ENCODE measurements at regions not wholly inside any gene's neighbourhood (a gene's known extent, or its start where the extent isn't known, plus 50 kb on each side); places are given as distances from the start of the nearest gene placed in this dataset.

GRCh38 chr4:151953795-151954372 is 193.1 kb upstream of the GATB start:
- Histone ChIP-seq H3K27ac (no peak overlapping the region), H3K4me2 (no peak overlapping the region), H3K9me3 (replicated peaks in 1 of 11) (peaks cover 1 to 16% (median 10%) of the 10 kb centered on the region in 11 experiments; a peak in 16 of 22 replicates), H3K9ac (no peak overlapping the region), H3K4me1 (peaks cover 0 to 10% (median 0%) of the 10 kb centered on the region in 10 experiments; a peak in 5 of 20 replicates), H3K27me3 (no peaks in the 10 kb centered on the region), H4K20me1 (no peaks in the 10 kb centered on the region), H3K4me3 (no peak overlapping the region), H3K36me3 (no peaks in the 10 kb centered on the region)
- no peak for TF ChIP-seq Cebpa-rat (IDR thresholded peaks at IDR 0.05)

- Histone ChIP-seq H3K4me3 (no peak overlapping the region), H3K4me2 (no peak overlapping the region), H3K27ac (no peak overlapping the region), H4K20me1 (no peaks in the 10 kb centered on the region), H3K27me3 (no peaks in the 10 kb centered on the region), H3K36me3 (no peaks in the 10 kb centered on the region), H3K9me3 (replicated peaks in 1 of 11) (peaks cover 7 to 18% (median 14%) of the 10 kb centered on the region in 11 experiments; a peak in 19 of 22 replicates), H3K4me1 (peaks cover 0 to 10% (median 0%) of the 10 kb centered on the region in 10 experiments; a peak in 5 of 20 replicates), H3K9ac (no peak overlapping the region)
- no peak for TF ChIP-seq Cebpa-rat (IDR thresholded peaks at IDR 0.05)
Observed at GRCh38 chr4:151953312-151953711, 192.5 kb upstream of the GATB start.

GRCh38 chr4:151952711-151953254 is 192.0 kb upstream of the GATB start:
- H3K27ac ChIP-seq = no peak overlapping the region
- peaks cover 12 to 23% (median 17%) of the 10 kb centered on the region in 11 experiments for H3K9me3 ChIP-seq (replicated peaks in 1 of 11)
- TF ChIP-seq Cebpa-rat (IDR thresholded peaks at IDR 0.05) = no peak
- H3K27me3 ChIP-seq = no peaks in the 10 kb centered on the region
- H3K36me3 ChIP-seq = no peaks in the 10 kb centered on the region
- H3K9ac ChIP-seq = no peak overlapping the region
- no peak overlapping the region for H3K4me3 ChIP-seq
- no peaks in the 10 kb centered on the region for H4K20me1 ChIP-seq
- H3K4me2 ChIP-seq = no peak overlapping the region
- peaks cover 0 to 10% (median 0%) of the 10 kb centered on the region in 10 experiments; a peak in 5 of 20 replicates for H3K4me1 ChIP-seq

- TF ChIP-seq Cebpa-rat (IDR thresholded peaks at IDR 0.05) = no peak
- no peaks in the 10 kb centered on the region for H3K27me3 ChIP-seq
- H3K4me1 ChIP-seq = peaks cover 0 to 10% (median 0%) of the 10 kb centered on the region in 10 experiments; a peak in 5 of 20 replicates
Observed at GRCh38 chr4:151952137-151952536, 191.3 kb upstream of the GATB start.

GRCh38 chr4:151951671-151952050 is 190.9 kb upstream of the GATB start:
- Histone ChIP-seq H3K27ac (no peak overlapping the region), H3K36me3 (peaks cover 0 to 7% (median 0%) of the 10 kb centered on the region in 11 experiments; a peak in 1 of 22 replicates), H3K9ac (no peak overlapping the region), H3K9me3 (replicated peaks in 1 of 11) (peaks cover 24 to 35% (median 28%) of the 10 kb centered on the region in 11 experiments), H3K4me1 (peaks cover 0 to 10% (median 0%) of the 10 kb centered on the region in 10 experiments; a peak in 5 of 20 replicates), H3K4me2 (peak overlapping the region in 2 of 11 experiments; percentile 23 to 30; a peak in 3 of 22 replicates), H4K20me1 (no peaks in the 10 kb centered on the region), H3K4me3 (no peak overlapping the region), H3K27me3 (no peaks in the 10 kb centered on the region)
- no peak for TF ChIP-seq Cebpa-rat (IDR thresholded peaks at IDR 0.05)

More at GRCh38 chr4:151952137-151952536, 191.3 kb upstream of the GATB start:
- H3K9ac ChIP-seq = no peak overlapping the region
- peaks cover 19 to 30% (median 23%) of the 10 kb centered on the region in 11 experiments for H3K9me3 ChIP-seq (replicated peaks in 1 of 11)
- H3K27ac ChIP-seq = no peak overlapping the region
- H3K4me3 ChIP-seq = no peak overlapping the region
- no peak overlapping the region for H3K4me2 ChIP-seq
- no peaks in the 10 kb centered on the region for H4K20me1 ChIP-seq
- H3K36me3 ChIP-seq = 0 out of 22 replicates have a peak, but pooled peaks cover 0 to 2% (median 0%) of the 10 kb centered on the region in 11 experiments

- H3K36me3 ChIP-seq = peaks cover 0 to 7% (median 0%) of the 10 kb centered on the region in 11 experiments; a peak in 1 of 22 replicates
- no peak for TF ChIP-seq Cebpa-rat (IDR thresholded peaks at IDR 0.05)
- no peaks in the 10 kb centered on the region for H4K20me1 ChIP-seq
- H3K27ac ChIP-seq = no peak overlapping the region
- peaks cover 0 to 10% (median 0%) of the 10 kb centered on the region in 10 experiments; a peak in 5 of 20 replicates for H3K4me1 ChIP-seq
- no peak overlapping the region for H3K9ac ChIP-seq
- peak overlapping the region in 2 of 11 experiments; percentile 23 to 30; a peak in 3 of 22 replicates for H3K4me2 ChIP-seq
- H3K27me3 ChIP-seq = no peaks in the 10 kb centered on the region
- peaks cover 29 to 40% (median 33%) of the 10 kb centered on the region in 11 experiments for H3K9me3 ChIP-seq (replicated peaks in 1 of 11)
- no peak overlapping the region for H3K4me3 ChIP-seq
Observed at GRCh38 chr4:151950993-151951670, 190.3 kb upstream of the GATB start.

GRCh38 chr4:151948351-151949016 is 187.7 kb upstream of the GATB start:
- no peaks in the 10 kb centered on the region for H3K27me3 ChIP-seq
- H3K4me1 ChIP-seq = peaks cover 0 to 10% (median 0%) of the 10 kb centered on the region in 10 experiments; a peak in 5 of 20 replicates
- H3K9me3 ChIP-seq (replicated peaks in 1 of 11) = peaks cover 43 to 60% (median 52%) of the 10 kb centered on the region in 11 experiments
- H3K27ac ChIP-seq = no peak overlapping the region
- no peak overlapping the region for H3K9ac ChIP-seq
- H4K20me1 ChIP-seq = no peaks in the 10 kb centered on the region
- peaks cover 0 to 7% (median 0%) of the 10 kb centered on the region in 11 experiments; a peak in 1 of 22 replicates for H3K36me3 ChIP-seq
- H3K4me2 ChIP-seq = no peak overlapping the region
- H3K4me3 ChIP-seq = no peak overlapping the region
- no peak for TF ChIP-seq Cebpa-rat (IDR thresholded peaks at IDR 0.05)

- H3K36me3 ChIP-seq = peaks cover 0 to 7% (median 0%) of the 10 kb centered on the region in 11 experiments; a peak in 1 of 22 replicates
- H4K20me1 ChIP-seq = no peaks in the 10 kb centered on the region
- no peak for TF ChIP-seq Cebpa-rat (IDR thresholded peaks at IDR 0.05)
- no peaks in the 10 kb centered on the region for H3K27me3 ChIP-seq
- H3K9me3 ChIP-seq (replicated peaks in 1 of 11) = peaks cover 48 to 69% (median 56%) of the 10 kb centered on the region in 11 experiments
- peak overlapping the region in 4 of 10 experiments; percentile 8 to 38 (median 26); a peak in 4 of 20 replicates for H3K4me3 ChIP-seq
- no peak overlapping the region for H3K9ac ChIP-seq
- no peak overlapping the region for H3K4me2 ChIP-seq
- peaks cover 0 to 10% (median 0%) of the 10 kb centered on the region in 10 experiments; a peak in 5 of 20 replicates for H3K4me1 ChIP-seq
- no peak overlapping the region for H3K27ac ChIP-seq
Observed at GRCh38 chr4:151946718-151947117, 185.9 kb upstream of the GATB start.
